WI38 (cell line): ENCODE measurements at regions not wholly inside any gene's neighbourhood (a gene's known extent, or its start where the extent isn't known, plus 50 kb on each side); places are given as distances from the start of the nearest gene placed in this dataset.
"Not testable (repeated sequence)": the region's sequence is repeated elsewhere in the genome, so short reads cannot be mapped to it uniquely, and the experiment has no call there.

Source experiments
- H3K4me3 ChIP-seq: 2 replicates; pipeline ENCODE4 v1.5.1; 2011; ENCODE audit warnings: low read depth, mild to moderate bottlenecking, control low read depth, low read length
- TF ChIP-seq, protein P1 (sequence below): IDR thresholded peaks from 2 replicates; pipeline ENCODE4 v1.5.1; 2012; ENCODE audit warnings: low read depth, mild to moderate bottlenecking, control low read depth, low read length

- no peak overlapping the region for H3K4me3 ChIP-seq
- TF ChIP-seq, protein P1, sequence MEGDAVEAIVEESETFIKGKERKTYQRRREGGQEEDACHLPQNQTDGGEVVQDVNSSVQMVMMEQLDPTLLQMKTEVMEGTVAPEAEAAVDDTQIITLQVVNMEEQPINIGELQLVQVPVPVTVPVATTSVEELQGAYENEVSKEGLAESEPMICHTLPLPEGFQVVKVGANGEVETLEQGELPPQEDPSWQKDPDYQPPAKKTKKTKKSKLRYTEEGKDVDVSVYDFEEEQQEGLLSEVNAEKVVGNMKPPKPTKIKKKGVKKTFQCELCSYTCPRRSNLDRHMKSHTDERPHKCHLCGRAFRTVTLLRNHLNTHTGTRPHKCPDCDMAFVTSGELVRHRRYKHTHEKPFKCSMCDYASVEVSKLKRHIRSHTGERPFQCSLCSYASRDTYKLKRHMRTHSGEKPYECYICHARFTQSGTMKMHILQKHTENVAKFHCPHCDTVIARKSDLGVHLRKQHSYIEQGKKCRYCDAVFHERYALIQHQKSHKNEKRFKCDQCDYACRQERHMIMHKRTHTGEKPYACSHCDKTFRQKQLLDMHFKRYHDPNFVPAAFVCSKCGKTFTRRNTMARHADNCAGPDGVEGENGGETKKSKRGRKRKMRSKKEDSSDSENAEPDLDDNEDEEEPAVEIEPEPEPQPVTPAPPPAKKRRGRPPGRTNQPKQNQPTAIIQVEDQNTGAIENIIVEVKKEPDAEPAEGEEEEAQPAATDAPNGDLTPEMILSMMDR = no peak
Observed at GRCh38 chr3:72615776-72616175, 232.5 kb downstream of the SHQ1 start.

DNA sequence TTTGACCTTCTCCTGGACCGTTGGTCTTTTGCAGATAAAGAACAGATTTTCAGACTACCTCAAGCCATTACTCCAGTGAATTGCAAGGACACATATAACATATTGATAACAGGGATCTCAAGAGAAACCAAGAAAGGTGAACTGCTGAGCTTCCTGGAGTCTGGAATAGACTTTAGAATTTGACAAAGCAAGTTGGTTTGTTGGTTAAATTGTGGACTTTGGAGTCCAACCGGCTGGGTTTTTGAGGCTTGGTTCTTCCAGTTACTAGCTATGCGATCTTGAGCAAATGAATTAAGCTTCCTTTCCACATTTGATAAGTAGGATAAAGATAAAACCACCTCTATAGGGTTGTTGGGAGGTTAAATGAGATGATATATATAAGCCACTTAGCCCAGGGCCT, 233.1 kb downstream of the SHQ1 start:
- H3K4me3 ChIP-seq = no peak overlapping the region
- TF ChIP-seq, protein P1 = no peak

DNA sequence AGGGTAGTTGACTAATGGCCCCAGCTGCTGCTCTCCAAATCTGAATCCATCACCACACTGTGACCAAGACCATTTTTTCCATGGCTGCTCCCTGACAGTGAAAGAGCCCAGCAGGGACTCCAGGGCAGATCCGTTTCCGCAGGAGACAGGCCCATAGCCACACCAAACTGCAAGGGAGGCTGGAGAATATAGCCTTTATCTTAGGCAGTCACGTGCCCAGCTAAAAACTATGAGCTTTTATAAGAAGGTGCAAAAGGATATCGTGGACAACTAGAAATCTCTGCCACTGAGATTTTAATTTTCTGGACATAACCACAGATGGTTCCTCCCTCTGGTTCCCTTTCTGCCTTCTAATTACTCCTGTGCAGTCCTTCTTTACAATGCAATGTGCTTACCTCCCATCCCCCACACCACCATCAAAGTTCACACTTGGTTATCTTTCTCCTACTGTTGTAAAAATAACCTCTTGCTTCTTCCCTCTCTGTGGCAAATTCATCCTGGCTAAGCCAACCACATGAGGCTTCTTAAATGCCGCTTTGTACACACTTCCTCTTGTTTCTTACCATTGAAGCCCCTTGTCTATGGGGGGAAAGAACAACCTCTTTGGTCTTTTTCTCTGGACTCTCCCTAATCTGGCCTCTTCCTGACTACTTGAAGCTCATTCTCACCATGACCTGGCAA, 233.7 kb downstream of the SHQ1 start:
- TF ChIP-seq, protein P1 = no peak
- no peak overlapping the region for H3K4me3 ChIP-seq

DNA sequence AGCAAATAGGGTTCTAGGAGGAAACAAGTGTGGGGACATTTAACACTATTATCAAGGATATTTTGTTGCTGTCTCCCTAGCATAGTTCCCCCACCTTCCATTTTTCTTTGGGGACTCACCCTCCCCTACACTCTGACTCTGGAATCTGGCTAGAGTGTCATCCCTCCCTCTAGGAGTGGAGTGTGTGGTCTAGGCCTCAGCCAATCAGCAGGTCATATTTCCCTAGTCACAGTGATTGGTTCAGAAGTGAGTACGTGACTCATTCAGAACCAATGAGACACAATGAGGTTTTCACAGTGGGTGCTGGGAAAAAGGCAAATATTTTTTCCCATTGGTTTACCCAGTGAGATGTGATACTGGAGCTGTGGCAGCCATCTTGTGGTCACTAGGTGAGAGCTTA, 234.4 kb downstream of the SHQ1 start:
- no peak overlapping the region for H3K4me3 ChIP-seq
- TF ChIP-seq, protein P1 = no peak

DNA sequence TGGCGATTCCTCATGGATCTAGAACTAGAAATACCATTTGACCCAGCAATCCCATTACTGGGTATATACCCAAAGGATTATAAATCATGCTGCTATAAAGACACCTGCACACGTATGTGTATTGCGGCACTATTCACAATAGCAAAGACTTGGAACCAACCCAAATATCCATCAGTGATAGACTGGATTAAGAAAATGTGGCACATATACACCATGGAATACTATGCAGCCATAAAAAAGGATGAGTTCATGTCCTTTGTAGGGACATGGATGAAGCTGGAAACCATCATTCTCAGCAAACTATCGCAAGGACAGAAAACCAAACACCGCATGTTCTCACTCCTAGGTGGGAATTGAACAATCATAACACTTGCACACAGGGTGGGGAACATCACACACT, 239.1 kb downstream of the SHQ1 start:
- not testable (repeated sequence) for H3K4me3 ChIP-seq

GRCh38 chr3:72606005-72606800, 242.0 kb downstream of the SHQ1 start:
- TF ChIP-seq, protein P1 = no peak
- H3K4me3 ChIP-seq = no peak overlapping the region

DNA sequence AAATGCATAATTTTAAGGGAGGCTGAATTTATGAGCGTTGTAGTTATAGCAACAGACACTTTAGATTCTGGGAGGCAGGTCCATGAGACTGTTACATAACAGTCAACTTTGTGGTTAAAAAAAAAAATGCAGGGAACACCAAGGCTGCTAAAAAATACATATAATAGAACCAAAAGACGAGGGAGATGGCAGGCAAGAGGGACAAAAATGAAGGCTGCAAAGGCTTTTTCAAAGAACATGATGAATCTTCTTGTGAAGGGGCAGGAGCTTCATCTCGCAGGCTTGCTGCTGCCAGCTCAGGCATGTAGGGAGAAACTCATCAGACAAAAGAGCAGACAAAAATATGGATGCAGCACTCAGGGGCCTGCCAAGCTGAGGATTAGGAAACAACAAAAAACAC, 243.9 kb downstream of the SHQ1 start:
- no peak overlapping the region for H3K4me3 ChIP-seq
- TF ChIP-seq, protein P1 = no peak
